Left lung (tissue), 4 donors: ENCODE measurements at regions not wholly inside any gene's neighbourhood (a gene's known extent, or its start where the extent isn't known, plus 50 kb on each side); places are given as distances from the start of the nearest gene placed in this dataset.
"Not testable (repeated sequence)": the region's sequence is repeated elsewhere in the genome, so short reads cannot be mapped to it uniquely, and the experiment has no call there.

Source experiments
- ATAC-seq: fragments of 200-7000 bp; cut with Tn5 transposase; one replicate; pipeline ENCODE4 v1.9.1; 2020; ENCODE audit warnings: moderate library complexity
- DNase-seq, 4 donors: peaks; one replicate each; pipeline ENCODE4 v3.0.0-alpha.2; 2013 to 2020
- H3K27ac ChIP-seq, 2 donors: fragments of 200-600 bp; sonication (generic) in 1 of 2; one replicate each; pipeline versions ENCODE4 v1.5.0 to v1.8.0; 2020 to 2021
- H3K27me3 ChIP-seq, 2 donors: fragments of 200-600 bp; sonication (generic) in 1 of 2; one replicate each; pipeline versions ENCODE4 v1.5.0 to v1.8.0; 2020 to 2021
- H3K36me3 ChIP-seq, 2 donors: fragments of 200-600 bp; sonication (generic) in 1 of 2; one replicate each; pipeline versions ENCODE4 v1.5.0 to v1.8.0; 2020 to 2021
- H3K4me1 ChIP-seq, 2 donors: fragments of 200-600 bp; one replicate each; pipeline ENCODE4 v1.8.0; 2021
- H3K4me3 ChIP-seq, 2 donors: fragments of 200-600 bp; sonication (generic) in 1 of 2; one replicate each; pipeline versions ENCODE4 v1.5.0 to v1.8.0; 2020 to 2021; ENCODE audit warnings: mild to moderate bottlenecking in 1 of 2
- H3K9me3 ChIP-seq, 2 donors: fragments of 200-600 bp; sonication (generic) in 1 of 2; one replicate each; pipeline versions ENCODE4 v1.5.0 to v1.8.0; 2020 to 2021
- intact Hi-C, 2 donors: fragments of 100-400 bp; cut with DNase I; formaldehyde crosslinking; loops; one replicate each; pipeline versions ENCODE4 v1.11.2 to v1.14.2; 2022
- TF ChIP-seq, protein P1 (sequence below), 2 donors: fragments of 200-600 bp; sonication (generic) in 1 of 2; IDR thresholded peaks; one replicate each; pipeline versions ENCODE4 v1.5.0 to v1.8.0; 2021; ENCODE audit warnings: antibody characterized with exemption in 2 of 2
- donor health status: DM: no; HTN: yes; CAD: no.
- donor health status: DM: no; HTN: no; CAD: no.

DNA sequence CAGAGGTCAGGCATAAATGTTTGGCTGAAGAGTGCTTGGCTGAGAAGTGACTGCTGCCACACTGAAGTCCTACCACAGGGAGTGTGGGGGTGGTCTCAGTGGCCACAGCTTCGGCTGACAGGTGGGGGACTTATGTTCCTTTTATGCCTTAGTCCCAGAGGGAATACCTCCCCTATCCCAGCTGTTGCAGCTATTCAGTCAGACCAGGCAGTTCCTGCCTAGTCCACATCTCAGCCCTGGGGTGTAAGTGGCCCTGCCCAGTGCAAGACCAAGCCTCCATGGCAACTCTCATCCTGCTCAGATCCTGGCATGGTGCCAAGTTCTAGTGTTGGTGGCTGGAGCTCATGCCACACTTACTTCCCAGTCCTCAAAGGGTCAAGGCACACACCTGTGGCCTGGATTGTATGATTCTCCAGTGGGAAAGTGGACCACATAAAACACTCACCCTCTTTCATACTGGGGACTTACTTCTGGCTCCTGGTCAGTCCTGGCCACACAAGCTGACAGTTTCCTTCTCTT lies 161.3 kb upstream of the CAND1 start:
- Histone ChIP-seq H3K4me3 (no peak overlapping the region), H3K27ac (no peak overlapping the region), H3K36me3 (no peaks in the 10 kb centered on the region), H3K27me3 (no peaks in the 10 kb centered on the region), H3K4me1 (no peaks in the 10 kb centered on the region), H3K9me3 (peaks cover 0 to 16% of the 10 kb centered on the region in 2 donors)
- ATAC-seq (no peak), DNase-seq (no peak)
- intact Hi-C loops: no loop called here
- TF ChIP-seq, protein P1, sequence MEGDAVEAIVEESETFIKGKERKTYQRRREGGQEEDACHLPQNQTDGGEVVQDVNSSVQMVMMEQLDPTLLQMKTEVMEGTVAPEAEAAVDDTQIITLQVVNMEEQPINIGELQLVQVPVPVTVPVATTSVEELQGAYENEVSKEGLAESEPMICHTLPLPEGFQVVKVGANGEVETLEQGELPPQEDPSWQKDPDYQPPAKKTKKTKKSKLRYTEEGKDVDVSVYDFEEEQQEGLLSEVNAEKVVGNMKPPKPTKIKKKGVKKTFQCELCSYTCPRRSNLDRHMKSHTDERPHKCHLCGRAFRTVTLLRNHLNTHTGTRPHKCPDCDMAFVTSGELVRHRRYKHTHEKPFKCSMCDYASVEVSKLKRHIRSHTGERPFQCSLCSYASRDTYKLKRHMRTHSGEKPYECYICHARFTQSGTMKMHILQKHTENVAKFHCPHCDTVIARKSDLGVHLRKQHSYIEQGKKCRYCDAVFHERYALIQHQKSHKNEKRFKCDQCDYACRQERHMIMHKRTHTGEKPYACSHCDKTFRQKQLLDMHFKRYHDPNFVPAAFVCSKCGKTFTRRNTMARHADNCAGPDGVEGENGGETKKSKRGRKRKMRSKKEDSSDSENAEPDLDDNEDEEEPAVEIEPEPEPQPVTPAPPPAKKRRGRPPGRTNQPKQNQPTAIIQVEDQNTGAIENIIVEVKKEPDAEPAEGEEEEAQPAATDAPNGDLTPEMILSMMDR (IDR thresholded peaks at IDR 0.05): no peak

DNA sequence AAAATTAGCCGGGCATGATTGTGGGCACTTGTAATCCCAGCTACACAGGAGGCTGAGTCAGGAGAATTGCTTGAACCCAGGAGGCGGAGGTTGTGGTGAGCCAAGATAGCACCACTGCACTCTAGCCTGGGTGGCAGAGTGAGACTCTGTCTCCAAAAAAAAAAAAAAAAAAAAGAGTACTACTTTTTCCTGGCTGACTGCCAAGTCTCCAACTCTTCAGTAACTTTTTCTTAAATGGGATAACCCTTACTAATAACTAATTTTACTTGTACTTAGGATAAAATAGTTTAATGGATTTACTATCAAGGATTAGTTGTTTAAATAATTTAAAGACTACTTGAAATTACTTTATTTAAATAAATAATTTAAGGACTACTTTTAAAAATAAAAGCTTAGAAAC lies 158.8 kb upstream of the CAND1 start:
- H3K27ac ChIP-seq, H3K27me3 ChIP-seq, H3K4me1 ChIP-seq, H3K4me3 ChIP-seq, ATAC-seq, intact Hi-C loops, H3K36me3 ChIP-seq, DNase-seq: not testable (repeated sequence)
- peaks cover 0 to 16% of the 10 kb centered on the region in 2 donors for H3K9me3 ChIP-seq

DNA sequence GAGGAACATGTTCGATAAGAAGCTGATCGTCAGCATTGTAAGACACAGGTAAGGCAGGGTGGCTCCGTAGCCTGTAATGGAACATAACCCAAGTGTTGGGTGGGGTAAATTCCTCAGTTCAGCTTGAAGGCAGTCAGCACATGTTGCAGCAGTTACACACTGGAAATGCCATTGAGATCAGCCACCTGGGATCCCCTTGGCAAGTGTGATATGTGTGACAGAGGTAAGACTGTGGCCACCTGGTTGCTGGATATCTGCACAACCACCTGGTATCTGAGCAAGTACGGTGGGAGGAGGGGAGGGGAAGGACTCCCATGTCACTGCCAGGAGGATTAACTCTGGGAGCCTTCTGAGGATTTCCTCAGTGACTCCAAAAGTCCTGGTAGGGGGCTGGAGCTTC lies 158.0 kb upstream of the CAND1 start:
- no peaks in the 10 kb centered on the region for H3K4me1 ChIP-seq
- no peak overlapping the region for H3K27ac ChIP-seq
- DNase-seq (no peak), ATAC-seq (no peak)
- TF ChIP-seq, protein P1 (IDR thresholded peaks at IDR 0.05): no peak
- no peaks in the 10 kb centered on the region for H3K27me3 ChIP-seq
- H3K4me3 ChIP-seq: no peak overlapping the region
- intact Hi-C loops: no loop called here
- peaks cover 0 to 8% of the 10 kb centered on the region in 2 donors for H3K9me3 ChIP-seq
- no peaks in the 10 kb centered on the region for H3K36me3 ChIP-seq

DNA sequence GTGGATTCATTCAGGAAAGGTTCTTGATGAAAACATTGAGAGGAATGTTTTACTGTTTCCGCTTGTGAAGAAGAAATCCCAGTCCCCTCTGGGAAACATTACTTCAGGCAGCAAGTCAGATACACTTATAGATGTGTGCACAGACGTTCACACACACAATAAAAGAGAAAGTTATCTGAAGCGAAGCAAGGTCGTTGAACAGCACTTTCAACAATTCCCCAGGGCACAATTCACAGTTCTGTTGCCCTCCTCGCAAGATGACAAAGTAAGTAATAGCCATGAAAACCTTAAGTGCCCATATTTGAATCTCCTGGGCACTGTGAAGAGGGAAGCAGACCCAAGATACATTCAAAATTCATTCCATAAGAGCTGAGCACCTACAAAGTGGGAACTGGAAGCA lies 156.6 kb upstream of the CAND1 start:
- Histone ChIP-seq H3K27ac (no peak overlapping the region), H3K4me1 (no peaks in the 10 kb centered on the region), H3K36me3 (no peaks in the 10 kb centered on the region), H3K9me3 (no peaks in the 10 kb centered on the region), H3K27me3 (no peaks in the 10 kb centered on the region), H3K4me3 (no peak overlapping the region)
- no peak for ATAC-seq
- no peak for DNase-seq
- TF ChIP-seq, protein P1 (IDR thresholded peaks at IDR 0.05): no peak
- intact Hi-C loops: no loop called here

DNA sequence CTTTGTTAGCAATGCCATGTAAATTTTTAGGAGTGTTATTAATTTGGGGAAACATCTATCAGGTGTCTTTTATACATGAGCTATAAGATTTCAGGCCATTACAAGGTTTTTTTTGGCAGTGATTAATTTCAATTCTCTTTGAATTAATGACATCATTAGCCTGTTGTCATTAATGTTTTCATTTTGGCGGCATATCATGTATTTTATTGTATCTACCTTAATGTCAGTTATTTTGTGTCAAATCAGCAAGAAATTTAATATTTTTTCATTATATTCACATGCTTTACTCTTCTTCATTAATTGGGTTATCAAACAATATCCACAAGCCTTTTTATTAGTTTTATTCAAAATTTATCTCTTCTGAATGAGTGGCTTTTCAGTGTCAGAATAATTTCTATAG lies 153.0 kb upstream of the CAND1 start:
- TF ChIP-seq, protein P1 (IDR thresholded peaks at IDR 0.05): no peak
- H3K4me3 ChIP-seq: no peak overlapping the region

DNA sequence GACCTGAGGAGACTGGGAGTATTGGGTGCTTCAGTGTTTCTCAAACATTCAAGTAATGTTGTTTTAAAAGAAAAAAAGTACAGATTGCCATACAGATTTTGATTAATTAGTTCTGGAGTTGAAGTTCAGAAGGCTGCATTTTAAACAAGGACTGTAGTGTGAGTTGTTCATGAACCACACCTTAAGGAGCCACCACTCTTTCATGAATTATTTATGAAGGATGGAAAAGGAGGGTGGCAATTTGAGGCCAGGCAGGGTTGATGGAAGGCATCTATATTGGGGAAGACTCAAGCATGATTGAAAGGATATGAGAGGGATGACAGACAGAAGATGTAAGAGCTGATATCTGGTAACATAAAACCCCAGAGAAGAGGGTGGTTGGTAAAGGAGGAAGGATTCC lies 146.6 kb upstream of the CAND1 start:
- Histone ChIP-seq H3K9me3 (no peaks in the 10 kb centered on the region), H3K27ac (no peak overlapping the region), H3K27me3 (no peaks in the 10 kb centered on the region), H3K4me3 (no peak overlapping the region), H3K36me3 (no peaks in the 10 kb centered on the region), H3K4me1 (no peaks in the 10 kb centered on the region)
- TF ChIP-seq, protein P1 (IDR thresholded peaks at IDR 0.05): no peak
- intact Hi-C loops: no loop called here
- ATAC-seq (no peak), DNase-seq (no peak)

More for the DNA sequence above, 153.0 kb upstream of the CAND1 start:
- Histone ChIP-seq H3K9me3 (no peaks in the 10 kb centered on the region), H3K27me3 (no peaks in the 10 kb centered on the region), H3K27ac (no peak overlapping the region), H3K36me3 (no peaks in the 10 kb centered on the region), H3K4me1 (no peaks in the 10 kb centered on the region)
- DNase-seq: no peak
- intact Hi-C loops: no loop called here
- ATAC-seq: no peak
